Astrocyte (in vitro differentiated cells and primary cell): ENCODE measurements at regions not wholly inside any gene's neighbourhood (a gene's known extent, or its start where the extent isn't known, plus 50 kb on each side); places are given as distances from the start of the nearest gene placed in this dataset.

Source experiments
- DNase-seq: peaks from one replicate; pipeline ENCODE4 v3.0.0-alpha.2; 2010; ENCODE audit warnings: low read depth
- FAIRE-seq: peaks from 2 replicates; lab custom pipeline; 2011; peaks lifted over from hg19 to GRCh38; lab: Jason Lieb, UNC
- H2AFZ ChIP-seq: 2 replicates; pipeline ENCODE4 v1.6.0; 2012; ENCODE audit warnings: low read depth, low read length, inconsistent platforms
- H3K27ac ChIP-seq: 2 replicates; pipeline ENCODE4 v1.5.1; 2011; ENCODE audit warnings: low read depth, low read length, inconsistent platforms
- H3K27me3 ChIP-seq: 2 replicates; pipeline ENCODE4 v1.6.0; 2011; ENCODE audit warnings: low read length, inconsistent platforms; ENCODE audit not compliant: insufficient read depth
- H3K36me3 ChIP-seq: 2 replicates; pipeline ENCODE4 v1.5.1; 2011; ENCODE audit warnings: low read length, inconsistent platforms; ENCODE audit not compliant: insufficient read depth
- H3K4me1 ChIP-seq: 2 replicates; pipeline ENCODE4 v1.5.1; 2011; ENCODE audit warnings: low read length, inconsistent platforms; ENCODE audit not compliant: insufficient read depth
- H3K4me2 ChIP-seq: 2 replicates; pipeline ENCODE4 v1.6.0; 2012; ENCODE audit warnings: low read length, inconsistent platforms
- H3K4me3 ChIP-seq: 2 replicates; pipeline ENCODE4 v1.5.1; 2011; ENCODE audit warnings: low read depth, mild to moderate bottlenecking, low read length, inconsistent platforms; ENCODE audit not compliant: insufficient read depth
- H3K79me2 ChIP-seq: 2 replicates; pipeline ENCODE4 v1.6.0; 2012; ENCODE audit warnings: mild to moderate bottlenecking, low read length, inconsistent platforms; ENCODE audit not compliant: insufficient read depth
- H3K9ac ChIP-seq: 2 replicates; pipeline ENCODE4 v1.6.0; 2012; ENCODE audit warnings: mild to moderate bottlenecking, low read length, inconsistent platforms
- H3K9me3 ChIP-seq: 2 replicates; pipeline ENCODE4 v1.5.1; 2012; ENCODE audit warnings: low read depth, mild to moderate bottlenecking, low read length, inconsistent platforms; ENCODE audit not compliant: insufficient read depth
- H4K20me1 ChIP-seq: 2 replicates; pipeline ENCODE4 v1.6.0; 2012; ENCODE audit warnings: low read length, inconsistent platforms; ENCODE audit not compliant: insufficient read depth
- H3K27ac Mint-ChIP-seq: one replicate; pipeline ENCODE4 v1.8.0; 2021; ENCODE audit warnings: mild to moderate bottlenecking, mixed read lengths; ENCODE audit not compliant: unreplicated experiment
- H3K27me3 Mint-ChIP-seq: one replicate; pipeline ENCODE4 v1.8.0; 2021; ENCODE audit warnings: low read depth, mixed read lengths; ENCODE audit not compliant: unreplicated experiment
- H3K36me3 Mint-ChIP-seq: one replicate; pipeline ENCODE4 v1.8.0; 2021; ENCODE audit warnings: low read depth, mixed read lengths; ENCODE audit not compliant: unreplicated experiment
- H3K4me1 Mint-ChIP-seq: one replicate; pipeline ENCODE4 v1.8.0; 2021; ENCODE audit warnings: low read depth, mixed read lengths; ENCODE audit not compliant: unreplicated experiment
- H3K4me3 Mint-ChIP-seq: one replicate; pipeline ENCODE4 v1.8.0; 2021; ENCODE audit warnings: mild to moderate bottlenecking, moderate library complexity, mixed read lengths; ENCODE audit not compliant: unreplicated experiment
- H3K9me3 Mint-ChIP-seq: one replicate; pipeline ENCODE4 v1.8.0; 2021; ENCODE audit warnings: mild to moderate bottlenecking, mixed read lengths; ENCODE audit not compliant: unreplicated experiment
- EZH2 ChIP-seq: IDR thresholded peaks from 2 replicates; pipeline ENCODE4 v1.6.1; 2012; ENCODE audit warnings: mild to moderate bottlenecking, low read length, inconsistent platforms; ENCODE audit not compliant: insufficient read depth
- TF ChIP-seq, protein P1 (sequence below): IDR thresholded peaks from 2 replicates; pipeline ENCODE4 v1.5.1; 2011; ENCODE audit warnings: low read depth, mild to moderate bottlenecking, inconsistent platforms, low read length, moderate library complexity; ENCODE audit not compliant: insufficient read depth

DNA sequence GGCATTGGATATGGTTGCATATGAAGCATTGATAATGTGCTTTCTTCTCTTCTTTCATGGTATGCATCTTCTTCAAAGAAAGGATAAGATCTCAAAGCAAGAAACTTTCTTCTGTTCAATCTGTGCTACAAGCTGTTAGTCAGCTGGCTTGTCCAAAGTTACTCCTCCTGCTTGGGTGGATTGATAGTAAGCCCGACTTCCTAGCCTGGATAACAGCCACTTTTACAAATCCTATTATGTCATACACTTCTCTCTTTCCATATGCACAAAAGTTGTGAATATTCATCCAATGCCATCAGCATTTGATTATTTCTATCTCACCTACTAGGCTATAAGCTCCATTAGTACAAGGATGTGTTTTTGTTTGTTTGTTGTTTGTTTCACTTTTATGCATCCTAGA, 891.0 kb upstream of the SORCS1 start:
- Histone ChIP-seq H3K4me2 (no peak overlapping the region), H3K9me3 (no peaks in the 10 kb centered on the region), H3K4me1 (no peaks in the 10 kb centered on the region), H2AFZ (no peak overlapping the region), H4K20me1 (no peaks in the 10 kb centered on the region), H3K4me3 (no peak overlapping the region), H3K27me3 (no peaks in the 10 kb centered on the region), H3K79me2 (no peaks in the 10 kb centered on the region), H3K9ac (no peak overlapping the region), H3K36me3 (no peaks in the 10 kb centered on the region), H3K27ac (no peak overlapping the region)
- Mint-ChIP-seq H3K36me3 (no peaks in the 10 kb centered on the region), H3K27ac (no peak overlapping the region), H3K9me3 (no peaks in the 10 kb centered on the region), H3K4me1 (peaks cover 3% of the 10 kb centered on the region), H3K4me3 (no peak overlapping the region), H3K27me3 (no peaks in the 10 kb centered on the region)
- DNase-seq (no peak), FAIRE-seq (no peak)
- TF ChIP-seq, protein P1, sequence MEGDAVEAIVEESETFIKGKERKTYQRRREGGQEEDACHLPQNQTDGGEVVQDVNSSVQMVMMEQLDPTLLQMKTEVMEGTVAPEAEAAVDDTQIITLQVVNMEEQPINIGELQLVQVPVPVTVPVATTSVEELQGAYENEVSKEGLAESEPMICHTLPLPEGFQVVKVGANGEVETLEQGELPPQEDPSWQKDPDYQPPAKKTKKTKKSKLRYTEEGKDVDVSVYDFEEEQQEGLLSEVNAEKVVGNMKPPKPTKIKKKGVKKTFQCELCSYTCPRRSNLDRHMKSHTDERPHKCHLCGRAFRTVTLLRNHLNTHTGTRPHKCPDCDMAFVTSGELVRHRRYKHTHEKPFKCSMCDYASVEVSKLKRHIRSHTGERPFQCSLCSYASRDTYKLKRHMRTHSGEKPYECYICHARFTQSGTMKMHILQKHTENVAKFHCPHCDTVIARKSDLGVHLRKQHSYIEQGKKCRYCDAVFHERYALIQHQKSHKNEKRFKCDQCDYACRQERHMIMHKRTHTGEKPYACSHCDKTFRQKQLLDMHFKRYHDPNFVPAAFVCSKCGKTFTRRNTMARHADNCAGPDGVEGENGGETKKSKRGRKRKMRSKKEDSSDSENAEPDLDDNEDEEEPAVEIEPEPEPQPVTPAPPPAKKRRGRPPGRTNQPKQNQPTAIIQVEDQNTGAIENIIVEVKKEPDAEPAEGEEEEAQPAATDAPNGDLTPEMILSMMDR: no peak
- TF ChIP-seq EZH2: no peak

DNA sequence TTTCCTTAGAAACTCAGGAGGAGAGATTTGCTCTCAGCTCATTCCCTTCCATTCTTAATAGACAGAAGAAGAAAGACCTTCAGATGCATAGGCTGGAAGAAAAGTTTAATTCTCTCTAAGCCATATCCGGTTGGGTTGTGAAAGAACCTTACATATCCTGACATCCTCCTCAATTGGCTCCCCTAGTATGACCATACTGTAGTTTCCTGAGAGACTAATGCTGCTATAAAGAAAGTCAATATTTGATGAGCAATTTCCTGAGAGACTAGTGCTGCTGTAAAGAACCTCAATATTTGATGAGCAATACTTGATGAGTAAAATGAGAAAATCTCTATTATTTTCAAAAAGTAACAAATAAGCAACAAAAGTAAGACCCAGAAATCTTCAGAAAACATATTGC, 888.5 kb upstream of the SORCS1 start:
- DNase-seq: no peak
- H3K27ac Mint-ChIP-seq: no peak overlapping the region
- H3K27ac ChIP-seq: no peak overlapping the region
- no peaks in the 10 kb centered on the region for H3K9me3 ChIP-seq
- no peak overlapping the region for H3K4me3 Mint-ChIP-seq
- H3K9ac ChIP-seq: no peak overlapping the region
- H2AFZ ChIP-seq: no peak overlapping the region
- H3K27me3 Mint-ChIP-seq: no peaks in the 10 kb centered on the region
- H3K4me2 ChIP-seq: no peak overlapping the region
- no peak for TF ChIP-seq EZH2
- TF ChIP-seq, protein P1: no peak
- H3K4me1 Mint-ChIP-seq: no peaks in the 10 kb centered on the region
- no peak overlapping the region for H3K4me3 ChIP-seq
- no peak for FAIRE-seq
- no peaks in the 10 kb centered on the region for H3K36me3 ChIP-seq
- no peaks in the 10 kb centered on the region for H3K36me3 Mint-ChIP-seq
- no peaks in the 10 kb centered on the region for H3K4me1 ChIP-seq
- no peaks in the 10 kb centered on the region for H4K20me1 ChIP-seq
- H3K27me3 ChIP-seq: no peaks in the 10 kb centered on the region
- no peaks in the 10 kb centered on the region for H3K9me3 Mint-ChIP-seq
- H3K79me2 ChIP-seq: no peaks in the 10 kb centered on the region

DNA sequence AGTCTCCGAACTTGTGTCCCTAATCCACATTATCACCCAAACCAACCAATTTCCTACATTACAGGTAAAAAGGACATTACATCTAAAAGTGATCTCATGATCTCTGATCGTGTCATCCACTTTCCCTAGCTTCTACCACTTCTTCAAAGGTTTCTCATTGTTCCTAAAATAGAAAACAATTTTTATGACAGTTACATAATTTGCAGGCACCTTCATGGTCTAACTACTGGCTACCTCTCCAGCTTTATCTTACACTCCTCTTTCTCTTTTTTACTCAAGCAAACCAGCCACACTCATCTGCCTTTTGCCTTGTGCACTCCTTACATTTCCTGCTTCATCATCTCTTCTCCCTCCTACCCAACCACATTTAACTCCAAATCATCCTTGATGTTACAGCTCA, 886.7 kb upstream of the SORCS1 start:
- Histone ChIP-seq H3K4me2 (no peak overlapping the region), H2AFZ (no peak overlapping the region), H3K9me3 (no peaks in the 10 kb centered on the region), H3K9ac (no peak overlapping the region), H3K4me1 (no peaks in the 10 kb centered on the region), H3K4me3 (no peak overlapping the region), H3K79me2 (no peaks in the 10 kb centered on the region), H3K36me3 (no peaks in the 10 kb centered on the region), H3K27me3 (no peaks in the 10 kb centered on the region), H3K27ac (no peak overlapping the region), H4K20me1 (no peaks in the 10 kb centered on the region)
- H3K4me1 Mint-ChIP-seq: no peaks in the 10 kb centered on the region
- DNase-seq (no peak), FAIRE-seq (no peak)
- no peaks in the 10 kb centered on the region for H3K27me3 Mint-ChIP-seq
- H3K4me3 Mint-ChIP-seq: no peak overlapping the region
- peaks cover 2% of the 10 kb centered on the region for H3K9me3 Mint-ChIP-seq
- H3K27ac Mint-ChIP-seq: no peak overlapping the region
- no peak for TF ChIP-seq EZH2
- TF ChIP-seq, protein P1: no peak
- H3K36me3 Mint-ChIP-seq: no peaks in the 10 kb centered on the region
